ENCODE measurements at regions not wholly inside any gene's neighbourhood (a gene's known extent, or its start where the extent isn't known, plus 50 kb on each side); places are given as distances from the start of the nearest gene placed in this dataset.

GRCh38 chr12:11978726-11979384, 91.9 kb upstream of the BCL2L14 start:
- no peak for ATAC-seq
- TF ChIP-seq CSRNP3 (CRISPR knock-in tag; IDR thresholded peaks at IDR 0.05) = no peak
- no peak for TF ChIP-seq TCF4 (CRISPR knock-in tag; IDR thresholded peaks at IDR 0.05; ENCODE audit: borderline replicate concordance)
- no peak for TF ChIP-seq ZNF565 (CRISPR knock-in tag; conservative IDR thresholded peaks at IDR 0.05; ENCODE audit: low read depth)
- TF ChIP-seq ESRRG (CRISPR knock-in tag; IDR thresholded peaks at IDR 0.05) = no peak
- no peak for TF ChIP-seq OSR1 (CRISPR knock-in tag; IDR thresholded peaks at IDR 0.05)
- TF ChIP-seq ISL1 (CRISPR knock-in tag; IDR thresholded peaks at IDR 0.05) = no peak
- no peak for TF ChIP-seq GLIS3 (CRISPR knock-in tag; IDR thresholded peaks at IDR 0.05)
- no peak for TF ChIP-seq RARB (CRISPR knock-in tag; IDR thresholded peaks at IDR 0.05)
- TF ChIP-seq TSHZ2 (CRISPR knock-in tag; IDR thresholded peaks at IDR 0.05) = no peak
- no peak for TF ChIP-seq ZNF8 (CRISPR knock-in tag; IDR thresholded peaks at IDR 0.05)
- no peak for TF ChIP-seq CREB5 (CRISPR knock-in tag; IDR thresholded peaks at IDR 0.05; ENCODE audit: low read depth)
- no peak for TF ChIP-seq TOX (CRISPR knock-in tag; IDR thresholded peaks at IDR 0.05; ENCODE audit: borderline replicate concordance)
- no peak for TF ChIP-seq ZFP30 (CRISPR knock-in tag; IDR thresholded peaks at IDR 0.05)
- TF ChIP-seq PPARA (CRISPR knock-in tag; IDR thresholded peaks at IDR 0.05; ENCODE audit: borderline replicate concordance) = no peak
- TF ChIP-seq CSDC2 (CRISPR knock-in tag; IDR thresholded peaks at IDR 0.05) = no peak
- TF ChIP-seq ZFP3 (CRISPR knock-in tag; IDR thresholded peaks at IDR 0.05) = no peak
- no peak for TF ChIP-seq PATZ1 (CRISPR knock-in tag; IDR thresholded peaks at IDR 0.05; ENCODE audit: borderline replicate concordance)
- TF ChIP-seq ZC3H10 (CRISPR knock-in tag; IDR thresholded peaks at IDR 0.05) = no peak
- no peak for TF ChIP-seq SNAI2 (CRISPR knock-in tag; IDR thresholded peaks at IDR 0.05)

- no peak for ATAC-seq
- no peak for TF ChIP-seq PPARA (CRISPR knock-in tag; IDR thresholded peaks at IDR 0.05; ENCODE audit: borderline replicate concordance)
- TF ChIP-seq CSDC2 (CRISPR knock-in tag; IDR thresholded peaks at IDR 0.05) = no peak
- no peak for TF ChIP-seq POU6F1 (CRISPR knock-in tag; IDR thresholded peaks at IDR 0.05; ENCODE audit: borderline replicate concordance, low read depth)
- TF ChIP-seq BACH2 (CRISPR knock-in tag; IDR thresholded peaks at IDR 0.05; ENCODE audit: borderline replicate concordance) = no peak
- TF ChIP-seq ZFP3 (CRISPR knock-in tag; IDR thresholded peaks at IDR 0.05) = no peak
- no peak for TF ChIP-seq ZFP30 (CRISPR knock-in tag; IDR thresholded peaks at IDR 0.05)
- TF ChIP-seq RARB (CRISPR knock-in tag; IDR thresholded peaks at IDR 0.05) = no peak
- no peak for TF ChIP-seq TSHZ2 (CRISPR knock-in tag; IDR thresholded peaks at IDR 0.05)
- TF ChIP-seq OSR1 (CRISPR knock-in tag; IDR thresholded peaks at IDR 0.05) = no peak
- no peak for TF ChIP-seq ZNF8 (CRISPR knock-in tag; IDR thresholded peaks at IDR 0.05)
- no peak for TF ChIP-seq CREB5 (CRISPR knock-in tag; IDR thresholded peaks at IDR 0.05; ENCODE audit: low read depth)
- no peak for TF ChIP-seq PATZ1 (CRISPR knock-in tag; IDR thresholded peaks at IDR 0.05; ENCODE audit: borderline replicate concordance)
- no peak for TF ChIP-seq ARNTL (CRISPR knock-in tag; IDR thresholded peaks at IDR 0.05; ENCODE audit: borderline replicate concordance, low read depth)
Observed at GRCh38 chr12:11980115-11980514, 90.6 kb upstream of the BCL2L14 start.

Data from SK-N-SH treated with all-trans-retinoic acid at 6 μM for 48 hours (cell line).